D721Med (cell line): ENCODE measurements at regions not wholly inside any gene's neighbourhood (a gene's known extent, or its start where the extent isn't known, plus 50 kb on each side); places are given as distances from the start of the nearest gene placed in this dataset.

Experiments used
- DNase-seq: peaks from one replicate; pipeline ENCODE4 v3.0.0; 2011; ENCODE audit warnings: low spot score; ENCODE audit not compliant: insufficient read length
- FAIRE-seq: peaks from 2 replicates; lab custom pipeline; 2011; peaks lifted over from hg19 to GRCh38; lab: Jason Lieb, UNC
- TF ChIP-seq, protein P1 (sequence below): IDR thresholded peaks from 2 replicates; pipeline ENCODE4 v1.5.1; 2012; ENCODE audit warnings: mild to moderate bottlenecking, control low read depth; ENCODE audit not compliant: insufficient read depth; ENCODE audit errors: missing control alignments

GRCh38 chr19:27920774-27921173, 1292.2 kb downstream of the UQCRFS1 start:
- DNase-seq: no peak
- TF ChIP-seq, protein P1, sequence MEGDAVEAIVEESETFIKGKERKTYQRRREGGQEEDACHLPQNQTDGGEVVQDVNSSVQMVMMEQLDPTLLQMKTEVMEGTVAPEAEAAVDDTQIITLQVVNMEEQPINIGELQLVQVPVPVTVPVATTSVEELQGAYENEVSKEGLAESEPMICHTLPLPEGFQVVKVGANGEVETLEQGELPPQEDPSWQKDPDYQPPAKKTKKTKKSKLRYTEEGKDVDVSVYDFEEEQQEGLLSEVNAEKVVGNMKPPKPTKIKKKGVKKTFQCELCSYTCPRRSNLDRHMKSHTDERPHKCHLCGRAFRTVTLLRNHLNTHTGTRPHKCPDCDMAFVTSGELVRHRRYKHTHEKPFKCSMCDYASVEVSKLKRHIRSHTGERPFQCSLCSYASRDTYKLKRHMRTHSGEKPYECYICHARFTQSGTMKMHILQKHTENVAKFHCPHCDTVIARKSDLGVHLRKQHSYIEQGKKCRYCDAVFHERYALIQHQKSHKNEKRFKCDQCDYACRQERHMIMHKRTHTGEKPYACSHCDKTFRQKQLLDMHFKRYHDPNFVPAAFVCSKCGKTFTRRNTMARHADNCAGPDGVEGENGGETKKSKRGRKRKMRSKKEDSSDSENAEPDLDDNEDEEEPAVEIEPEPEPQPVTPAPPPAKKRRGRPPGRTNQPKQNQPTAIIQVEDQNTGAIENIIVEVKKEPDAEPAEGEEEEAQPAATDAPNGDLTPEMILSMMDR: no peak
- FAIRE-seq: no peak

- TF ChIP-seq, protein P1: no peak
- DNase-seq: no peak
- no peak for FAIRE-seq
Measured at GRCh38 chr19:27918818-27919217, 1294.1 kb downstream of the UQCRFS1 start.

GRCh38 chr19:27911122-27911898, 1301.6 kb downstream of the UQCRFS1 start:
- FAIRE-seq (no peak), DNase-seq (no peak)

DNA sequence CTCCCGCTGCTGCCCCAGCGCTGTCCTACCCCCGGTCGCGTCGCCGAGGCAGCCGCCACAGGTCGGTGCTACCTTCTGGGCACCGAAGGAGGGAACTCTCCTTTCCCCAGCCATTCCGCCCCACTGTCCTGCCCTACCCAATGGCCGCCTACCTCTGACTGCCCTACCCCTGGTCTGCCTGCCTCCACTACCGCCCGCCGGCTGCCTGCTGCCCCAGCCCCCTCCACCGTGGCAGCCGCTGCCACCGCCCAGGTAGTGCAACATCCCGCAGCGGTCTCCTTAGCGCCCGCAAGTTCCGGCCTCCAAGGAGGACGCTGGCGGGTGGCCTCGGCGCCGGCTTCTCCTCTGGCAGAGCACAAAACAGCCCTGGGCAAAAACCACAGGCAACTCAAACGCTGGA, 1303.1 kb downstream of the UQCRFS1 start:
- DNase-seq: no peak
- no peak for FAIRE-seq
- TF ChIP-seq, protein P1: no peak

More at GRCh38 chr19:27911122-27911898, 1301.6 kb downstream of the UQCRFS1 start:
- TF ChIP-seq, protein P1: no peak

- TF ChIP-seq, protein P1: no peak
- no peak for FAIRE-seq
Measured at GRCh38 chr19:27909185-27909840, 1303.6 kb downstream of the UQCRFS1 start.

DNA sequence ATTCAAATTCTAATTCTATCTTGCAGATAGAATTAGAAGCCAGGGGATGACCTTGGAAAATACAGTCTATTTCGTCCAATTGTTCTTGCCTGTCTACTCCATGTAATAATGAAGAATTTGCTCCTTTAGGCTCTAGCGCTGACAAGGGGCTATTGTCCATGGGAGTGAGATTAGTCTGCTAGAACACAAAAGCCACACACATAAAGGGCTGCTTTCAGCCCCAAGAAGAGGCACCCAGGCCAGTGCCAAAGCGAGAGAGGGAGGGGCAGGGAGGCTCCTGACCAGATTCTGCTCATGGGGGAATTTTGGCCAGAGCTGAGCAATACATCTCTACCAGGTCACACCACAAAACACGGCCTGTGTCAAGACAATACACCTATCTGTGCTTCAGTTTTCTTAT, 1306.9 kb downstream of the UQCRFS1 start:
- TF ChIP-seq, protein P1: no peak
- DNase-seq (no peak), FAIRE-seq (no peak)

More at GRCh38 chr19:27909185-27909840, 1303.6 kb downstream of the UQCRFS1 start:
- DNase-seq: no peak

- DNase-seq (no peak), FAIRE-seq (no peak)
- TF ChIP-seq, protein P1: no peak
Measured at GRCh38 chr19:27905074-27905473, 1307.9 kb downstream of the UQCRFS1 start.
